ENCODE measurements at regions not wholly inside any gene's neighbourhood (a gene's known extent, or its start where the extent isn't known, plus 50 kb on each side); places are given as distances from the start of the nearest gene placed in this dataset.
"Not testable (repeated sequence)": the region's sequence is repeated elsewhere in the genome, so short reads cannot be mapped to it uniquely, and the experiment has no call there.

DNA sequence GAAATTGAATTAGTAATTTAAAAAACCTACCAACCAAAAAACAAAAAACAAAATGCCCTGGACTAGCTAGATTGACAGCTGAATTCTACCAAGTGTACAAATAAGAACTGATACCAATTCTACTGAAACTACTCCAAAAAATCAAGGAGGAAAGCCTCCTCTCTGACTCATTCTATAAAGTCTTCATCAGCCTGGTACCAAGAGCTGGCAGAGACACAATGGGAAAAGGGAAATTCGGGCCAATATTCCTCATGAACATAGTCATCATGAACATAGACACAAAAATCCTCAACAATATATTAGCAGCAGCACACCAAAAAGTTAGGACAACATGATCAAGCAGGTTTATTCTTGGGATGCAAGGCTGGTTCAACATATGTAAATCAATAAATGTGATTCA is 2667.7 kb upstream of the PCDH20 start:
- no peak for DNase-seq

DNA sequence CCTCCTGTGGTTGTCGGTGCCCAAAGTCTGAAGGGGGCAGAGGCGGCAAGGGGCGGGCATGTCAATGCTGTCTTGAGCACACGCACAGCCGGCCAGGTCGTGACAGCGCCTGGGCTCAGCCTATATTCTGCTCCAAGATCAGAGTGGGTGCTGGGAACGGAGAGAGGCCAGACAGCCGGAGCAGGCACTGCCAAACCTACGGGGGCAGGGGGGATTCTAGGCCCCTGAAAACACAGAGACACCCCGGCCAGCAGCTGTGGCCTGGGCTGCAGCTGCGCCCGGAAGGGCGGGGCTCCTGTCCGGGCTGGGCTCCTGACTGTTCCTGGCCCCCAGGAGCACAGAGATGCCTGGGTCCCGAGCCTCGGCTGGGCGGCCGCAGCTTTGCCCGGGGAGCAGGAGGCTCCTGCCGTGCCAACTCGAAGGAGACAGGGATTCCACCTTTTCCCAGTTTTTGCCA is 2662.9 kb upstream of the PCDH20 start:
- DNase-seq, result no peak

DNA sequence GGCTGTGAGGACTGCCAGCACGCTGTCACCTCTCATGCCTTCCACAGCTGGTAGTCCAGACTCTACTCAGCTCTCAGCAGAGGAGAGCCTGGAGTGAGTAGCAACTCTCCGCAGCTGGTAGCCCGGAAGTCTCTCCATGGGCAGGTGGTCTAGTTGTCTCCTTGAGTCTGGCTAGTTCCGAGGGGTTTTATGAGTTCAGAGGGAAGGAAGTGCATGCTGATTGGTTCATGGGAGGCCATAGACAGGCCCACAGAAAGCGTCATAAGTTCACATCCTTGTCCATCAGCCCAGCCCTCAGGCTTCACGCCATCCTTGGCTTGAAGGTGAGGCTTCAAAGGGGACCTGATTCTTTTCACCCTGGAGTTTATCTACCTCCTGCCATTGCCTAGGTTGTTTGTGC is 2662.4 kb upstream of the PCDH20 start:
- no peak for DNase-seq

- not testable (repeated sequence) for DNase-seq
Observed at GRCh38 chr13:64077132-64077835, 2661.6 kb upstream of the PCDH20 start.

GRCh38 chr13:64075543-64076271 is 2660.1 kb upstream of the PCDH20 start:
- no peak for DNase-seq

- no peak for DNase-seq
Observed at GRCh38 chr13:64074971-64075474, 2659.4 kb upstream of the PCDH20 start.

GRCh38 chr13:64073203-64073602 is 2657.6 kb upstream of the PCDH20 start:
- no peak for DNase-seq

DNA sequence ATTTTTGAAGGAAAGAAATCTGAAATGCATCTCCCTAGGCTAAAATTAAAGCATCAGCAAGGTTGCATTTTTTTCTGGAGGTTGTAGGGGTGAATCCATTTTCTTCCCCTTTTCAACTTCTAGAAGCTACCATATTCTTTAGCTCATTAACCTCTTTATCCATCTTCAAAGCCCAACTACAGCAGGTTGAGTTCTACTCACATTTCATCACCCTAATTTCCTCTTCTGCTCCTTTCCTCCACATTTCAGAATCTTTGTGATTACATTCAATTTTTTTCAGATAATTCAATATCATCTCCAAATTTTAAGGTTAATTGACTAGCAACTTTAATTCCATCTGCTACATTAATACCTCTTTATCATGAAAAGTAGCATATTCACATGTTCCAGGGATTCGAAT is 2655.7 kb upstream of the PCDH20 start:
- no peak for DNase-seq

- DNase-seq, result no peak
Observed at GRCh38 chr13:64069892-64070291, 2654.2 kb upstream of the PCDH20 start.

DNA sequence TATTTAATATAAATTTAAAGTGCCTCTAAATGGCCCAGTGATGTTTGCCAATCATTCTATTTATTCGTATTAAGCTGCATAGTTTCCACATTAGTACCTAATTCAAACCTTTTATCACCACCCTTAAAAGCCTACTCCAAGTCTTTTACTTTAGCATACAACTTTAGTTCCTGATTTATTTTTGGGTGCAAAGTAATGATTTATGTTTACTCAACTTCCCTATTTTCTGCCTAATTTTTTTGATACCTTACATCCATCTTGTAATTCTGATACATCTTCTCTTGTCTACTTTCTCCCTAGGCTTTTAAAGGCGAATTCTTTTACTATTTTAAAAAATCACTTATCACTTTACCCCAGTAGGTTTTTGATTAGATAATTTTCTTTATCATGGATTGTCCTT is 2651.1 kb upstream of the PCDH20 start:
- no peak for DNase-seq

DNA sequence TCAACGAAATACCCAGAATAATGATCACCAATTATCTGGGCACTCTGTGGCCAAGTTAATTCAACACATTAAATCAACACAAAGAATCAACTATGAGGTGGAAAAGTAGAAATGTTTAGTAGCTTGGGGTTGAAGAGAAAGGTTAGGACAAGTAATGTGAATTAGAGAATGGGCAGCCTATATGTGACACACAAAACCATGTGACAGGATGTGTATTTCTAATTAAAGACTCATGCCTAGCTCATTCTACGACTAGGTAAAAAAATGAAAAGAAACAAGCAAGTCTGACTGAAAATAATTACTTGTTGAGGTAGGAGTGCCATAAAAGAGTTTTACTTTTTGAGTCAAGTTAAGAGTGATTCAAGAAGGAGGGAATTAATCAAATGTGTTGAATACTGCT is 2646.0 kb upstream of the PCDH20 start:
- no peak for DNase-seq

- DNase-seq, result no peak
Observed at GRCh38 chr13:64057372-64058020, 2641.8 kb upstream of the PCDH20 start.

DNA sequence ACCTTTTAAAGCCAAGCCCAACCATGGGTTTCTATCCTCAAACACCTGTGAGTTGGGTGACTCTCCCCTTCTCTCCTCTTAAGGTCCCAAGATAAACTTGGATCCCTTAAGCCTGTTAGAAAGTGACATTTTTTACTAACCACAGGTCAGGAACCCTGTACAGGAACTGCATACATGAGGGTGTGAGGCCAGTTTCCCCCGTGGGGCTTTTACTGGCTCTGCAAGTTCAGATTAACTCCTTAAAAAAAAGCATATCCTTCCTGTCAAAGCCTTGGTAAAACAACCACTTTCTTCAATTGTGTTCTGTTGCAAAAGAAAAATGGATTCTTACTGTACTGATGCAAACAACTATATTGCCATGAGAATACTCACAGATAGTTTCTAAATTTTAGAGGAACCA is 2638.7 kb upstream of the PCDH20 start:
- DNase-seq, result no peak

DNA sequence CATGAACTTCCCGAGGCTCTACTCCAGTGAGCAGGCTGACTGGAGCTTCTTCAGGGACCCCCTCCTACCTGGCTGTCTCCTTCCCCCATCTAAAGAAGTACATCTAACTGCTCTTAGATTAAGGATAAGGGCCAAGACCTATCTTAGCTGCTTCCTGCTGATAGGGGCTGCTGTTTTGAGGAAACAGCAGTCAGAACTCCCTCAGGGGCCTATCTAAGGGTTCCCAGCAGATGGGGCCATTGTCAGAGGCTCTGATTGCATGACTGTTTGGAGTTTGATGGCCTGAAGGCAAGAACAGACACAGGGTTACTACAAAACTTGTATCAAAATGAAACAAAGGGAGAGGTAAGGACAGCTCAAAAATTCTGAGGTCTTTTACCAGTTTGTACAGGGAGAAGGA is 2636.9 kb upstream of the PCDH20 start:
- no peak for DNase-seq

DNA sequence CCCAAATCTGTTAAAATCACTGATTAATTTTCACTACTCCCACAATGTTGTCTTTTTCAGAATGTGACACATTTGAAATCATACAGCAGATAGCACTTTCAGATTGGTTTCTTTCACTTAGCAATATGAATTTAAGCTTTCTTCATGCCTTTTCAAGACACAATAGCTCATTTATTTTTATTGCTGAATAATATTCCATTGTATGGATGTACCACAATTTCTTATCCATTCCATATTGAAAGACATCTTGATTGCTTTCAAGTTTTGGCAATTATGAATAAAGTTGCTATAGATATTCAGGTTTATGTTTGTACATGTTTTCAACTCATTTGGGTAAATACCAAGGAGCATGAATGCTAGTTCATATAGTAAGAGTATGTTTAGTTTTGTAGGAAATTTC is 2635.6 kb upstream of the PCDH20 start:
- no peak for DNase-seq

GRCh38 chr13:64041296-64041695 is 2625.6 kb upstream of the PCDH20 start:
- no peak for DNase-seq

DNA sequence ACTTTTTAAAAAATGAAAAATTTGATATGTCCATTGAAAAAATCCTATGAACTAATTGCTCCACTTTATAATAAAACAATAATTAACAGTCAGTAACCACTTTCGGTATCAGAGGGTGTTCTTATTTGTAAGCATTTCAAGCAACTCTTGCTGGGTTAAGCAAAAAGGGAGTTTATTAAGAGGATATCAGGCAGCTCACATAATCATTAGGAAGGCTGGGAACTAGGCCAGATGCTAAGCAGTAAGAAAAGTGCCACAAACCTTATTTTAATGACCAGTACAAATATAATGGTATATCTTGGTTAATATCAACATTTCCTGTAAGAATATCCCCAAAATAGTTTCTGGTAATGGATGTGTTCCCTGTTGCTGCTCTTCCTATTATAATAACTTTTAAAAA is 2618.3 kb upstream of the PCDH20 start:
- no peak for DNase-seq

DNA sequence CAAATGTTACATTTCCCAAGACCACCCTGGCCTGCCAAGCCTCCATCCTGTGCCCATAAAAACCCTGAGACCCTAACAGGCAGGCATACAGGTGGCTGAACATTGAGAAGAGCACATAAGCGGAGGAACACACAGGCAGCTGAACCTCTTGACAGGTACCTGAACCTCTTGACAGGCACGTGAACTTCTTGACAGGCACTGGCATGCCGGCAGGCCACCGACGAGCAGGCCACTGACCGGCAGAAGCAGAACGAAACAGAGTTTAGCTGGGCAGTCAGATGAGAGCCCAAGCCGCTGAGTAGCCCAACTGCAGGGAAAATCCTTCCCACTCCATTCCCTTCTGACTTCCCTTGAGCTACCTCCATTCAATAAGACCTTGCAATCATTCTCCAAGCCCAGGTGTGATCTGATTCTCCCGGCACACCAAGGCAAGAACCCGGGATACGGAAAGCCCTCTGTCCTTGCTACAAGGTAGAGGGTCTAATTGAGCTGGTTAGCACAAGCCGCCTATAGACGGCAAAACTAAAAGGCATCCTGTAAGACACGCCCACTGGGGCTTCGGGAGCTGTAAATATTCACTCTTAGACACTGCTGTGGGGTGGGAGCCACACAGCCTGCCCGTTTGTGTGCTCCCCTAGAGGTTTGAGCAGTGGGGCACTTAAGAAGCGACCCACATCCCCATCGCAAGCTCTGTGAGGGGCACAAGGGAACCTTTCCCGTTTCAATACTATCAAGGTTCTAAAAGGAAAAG is 2613.9 kb upstream of the PCDH20 start:
- no peak for DNase-seq

GRCh38 chr13:64028551-64028950 is 2612.9 kb upstream of the PCDH20 start:
- DNase-seq, result no peak

- DNase-seq, result no peak
Observed at GRCh38 chr13:64020126-64020525, 2604.5 kb upstream of the PCDH20 start.

- DNase-seq, result no peak
Observed at GRCh38 chr13:64007339-64007738, 2591.7 kb upstream of the PCDH20 start.

- no peak for DNase-seq
Observed at GRCh38 chr13:64000321-64000720, 2584.7 kb upstream of the PCDH20 start.

Data from bone marrow (tissue), 2 donors.